ENCODE measurements at regions not wholly inside any gene's neighbourhood (a gene's known extent, or its start where the extent isn't known, plus 50 kb on each side); places are given as distances from the start of the nearest gene placed in this dataset.
"Not testable (repeated sequence)": the region's sequence is repeated elsewhere in the genome, so short reads cannot be mapped to it uniquely, and the experiment has no call there.

- Histone ChIP-seq H3K4me3 (ENCODE audit: low read depth, low read length) (no peak overlapping the region), H3K27ac (ENCODE audit: low read depth) (no peak overlapping the region), H3K4me1 (ENCODE audit: insufficient read depth) (no peaks in the 10 kb centered on the region), H3K36me3 (ENCODE audit: insufficient read depth) (no peaks in the 10 kb centered on the region)
- WGBS = 64% methylated on average over 9 of the region's 9 CpGs
- no peak for DNase-seq (ENCODE audit: extremely low spot score)
Measured at GRCh38 chr6:170038708-170039107, 252.2 kb downstream of the DLL1 start.

GRCh38 chr6:170038251-170038650 lies 252.6 kb downstream of the DLL1 start:
- Histone ChIP-seq H3K4me3 (ENCODE audit: low read depth, low read length) (no peak overlapping the region), H3K36me3 (ENCODE audit: insufficient read depth) (no peaks in the 10 kb centered on the region), H3K4me1 (ENCODE audit: insufficient read depth) (no peaks in the 10 kb centered on the region), H3K27ac (ENCODE audit: low read depth) (no peak overlapping the region)
- no peak for DNase-seq (ENCODE audit: extremely low spot score)
- 84% methylated on average over 7 of the region's 7 CpGs for WGBS

- 69% methylated on average over 15 of the region's 15 CpGs for WGBS
- Histone ChIP-seq H3K4me1 (ENCODE audit: insufficient read depth) (no peaks in the 10 kb centered on the region), H3K36me3 (ENCODE audit: insufficient read depth) (no peaks in the 10 kb centered on the region), H3K4me3 (ENCODE audit: low read depth, low read length) (no peak overlapping the region), H3K27ac (ENCODE audit: low read depth) (peak overlapping the region; percentile 18)
- DNase-seq (ENCODE audit: extremely low spot score) = no peak
Measured at GRCh38 chr6:170037541-170038250, 253.2 kb downstream of the DLL1 start.

GRCh38 chr6:170036916-170037315 lies 254.0 kb downstream of the DLL1 start:
- H3K36me3 ChIP-seq (ENCODE audit: insufficient read depth) = no peaks in the 10 kb centered on the region
- no peak overlapping the region for H3K27ac ChIP-seq (ENCODE audit: low read depth)
- WGBS = 84% methylated on average over 7 of the region's 7 CpGs
- H3K4me1 ChIP-seq (ENCODE audit: insufficient read depth) = no peaks in the 10 kb centered on the region
- no peak for DNase-seq (ENCODE audit: extremely low spot score)
- no peak overlapping the region for H3K4me3 ChIP-seq (ENCODE audit: low read depth, low read length)

- DNase-seq (ENCODE audit: extremely low spot score); H3K27ac ChIP-seq (ENCODE audit: low read depth); H3K36me3 ChIP-seq (ENCODE audit: insufficient read depth); H3K4me3 ChIP-seq (ENCODE audit: low read depth, low read length); H3K4me1 ChIP-seq (ENCODE audit: insufficient read depth): not testable (repeated sequence)
- 31% methylated on average over 1 of the region's 1 CpG for WGBS
Measured at GRCh38 chr6:170036367-170036766, 254.5 kb downstream of the DLL1 start.

- no peak overlapping the region for H3K4me3 ChIP-seq (ENCODE audit: low read depth, low read length)
- no peaks in the 10 kb centered on the region for H3K4me1 ChIP-seq (ENCODE audit: insufficient read depth)
- 85% methylated on average over 4 of the region's 4 CpGs for WGBS
- H3K36me3 ChIP-seq (ENCODE audit: insufficient read depth) = no peaks in the 10 kb centered on the region
- DNase-seq (ENCODE audit: extremely low spot score) = no peak
- H3K27ac ChIP-seq (ENCODE audit: low read depth) = no peak overlapping the region
Measured at GRCh38 chr6:170035901-170036304, 255.0 kb downstream of the DLL1 start.

GRCh38 chr6:170035044-170035443 lies 255.8 kb downstream of the DLL1 start:
- no peaks in the 10 kb centered on the region for H3K36me3 ChIP-seq (ENCODE audit: insufficient read depth)
- no peak for DNase-seq (ENCODE audit: extremely low spot score)
- H3K4me1 ChIP-seq (ENCODE audit: insufficient read depth) = no peaks in the 10 kb centered on the region
- H3K4me3 ChIP-seq (ENCODE audit: low read depth, low read length) = no peak overlapping the region
- no peak overlapping the region for H3K27ac ChIP-seq (ENCODE audit: low read depth)
- WGBS = 85% methylated on average over 3 of the region's 3 CpGs

- no peak overlapping the region for H3K4me3 ChIP-seq (ENCODE audit: low read depth, low read length)
- H3K36me3 ChIP-seq (ENCODE audit: insufficient read depth) = no peaks in the 10 kb centered on the region
- H3K27ac ChIP-seq (ENCODE audit: low read depth) = no peak overlapping the region
- H3K4me1 ChIP-seq (ENCODE audit: insufficient read depth) = no peaks in the 10 kb centered on the region
- 82% methylated on average over 12 of the region's 12 CpGs for WGBS
- no peak for DNase-seq (ENCODE audit: extremely low spot score)
Measured at GRCh38 chr6:170034294-170034693, 256.6 kb downstream of the DLL1 start.

- H3K27ac ChIP-seq (ENCODE audit: low read depth) = no peak overlapping the region
- 92% methylated on average over 4 of the region's 4 CpGs for WGBS
- no peaks in the 10 kb centered on the region for H3K4me1 ChIP-seq (ENCODE audit: insufficient read depth)
- H3K4me3 ChIP-seq (ENCODE audit: low read depth, low read length) = no peak overlapping the region
- no peak for DNase-seq (ENCODE audit: extremely low spot score)
- H3K36me3 ChIP-seq (ENCODE audit: insufficient read depth) = no peaks in the 10 kb centered on the region
Measured at GRCh38 chr6:170033666-170034065, 257.2 kb downstream of the DLL1 start.

- no peak overlapping the region for H3K27ac ChIP-seq (ENCODE audit: low read depth)
- 96% methylated on average over 9 of the region's 9 CpGs for WGBS
- H3K4me1 ChIP-seq (ENCODE audit: insufficient read depth) = no peaks in the 10 kb centered on the region
- no peak overlapping the region for H3K4me3 ChIP-seq (ENCODE audit: low read depth, low read length)
- no peaks in the 10 kb centered on the region for H3K36me3 ChIP-seq (ENCODE audit: insufficient read depth)
- DNase-seq (ENCODE audit: extremely low spot score) = no peak
Measured at GRCh38 chr6:170032706-170033309, 258.1 kb downstream of the DLL1 start.

- H3K27ac ChIP-seq (ENCODE audit: low read depth) = no peak overlapping the region
Measured at GRCh38 chr6:170032197-170032596, 258.7 kb downstream of the DLL1 start.

GRCh38 chr6:170031684-170032121 lies 259.2 kb downstream of the DLL1 start:
- Histone ChIP-seq H3K4me3 (ENCODE audit: low read depth, low read length) (no peak overlapping the region), H3K4me1 (ENCODE audit: insufficient read depth) (no peaks in the 10 kb centered on the region), H3K27ac (ENCODE audit: low read depth) (no peak overlapping the region), H3K36me3 (ENCODE audit: insufficient read depth) (no peaks in the 10 kb centered on the region)
- no peak for DNase-seq (ENCODE audit: extremely low spot score)
- WGBS = 88% methylated on average over 11 of the region's 11 CpGs

More at GRCh38 chr6:170032197-170032596, 258.7 kb downstream of the DLL1 start:
- 92% methylated on average over 6 of the region's 6 CpGs for WGBS
- Histone ChIP-seq H3K4me1 (ENCODE audit: insufficient read depth) (no peaks in the 10 kb centered on the region), H3K36me3 (ENCODE audit: insufficient read depth) (no peaks in the 10 kb centered on the region), H3K4me3 (ENCODE audit: low read depth, low read length) (no peak overlapping the region)
- DNase-seq (ENCODE audit: extremely low spot score) = no peak

- no peak overlapping the region for H3K27ac ChIP-seq (ENCODE audit: low read depth)
- 57% methylated on average over 16 of the region's 16 CpGs for WGBS
- no peak for DNase-seq (ENCODE audit: extremely low spot score)
Measured at GRCh38 chr6:170030821-170031471, 259.9 kb downstream of the DLL1 start.

GRCh38 chr6:170030284-170030815 lies 260.5 kb downstream of the DLL1 start:
- DNase-seq (ENCODE audit: extremely low spot score) = no peak
- 87% methylated on average over 12 of the region's 12 CpGs for WGBS
- H3K27ac ChIP-seq (ENCODE audit: low read depth) = no peak overlapping the region

More at GRCh38 chr6:170030821-170031471, 259.9 kb downstream of the DLL1 start:
- Histone ChIP-seq H3K4me3 (ENCODE audit: low read depth, low read length) (no peak overlapping the region), H3K4me1 (ENCODE audit: insufficient read depth) (no peaks in the 10 kb centered on the region), H3K36me3 (ENCODE audit: insufficient read depth) (no peaks in the 10 kb centered on the region)

More at GRCh38 chr6:170030284-170030815, 260.5 kb downstream of the DLL1 start:
- Histone ChIP-seq H3K4me1 (ENCODE audit: insufficient read depth) (no peaks in the 10 kb centered on the region), H3K4me3 (ENCODE audit: low read depth, low read length) (no peak overlapping the region), H3K36me3 (ENCODE audit: insufficient read depth) (no peaks in the 10 kb centered on the region)

Measured in urinary bladder (tissue), 3 donors.